HFFc6 (cell line): ENCODE measurements at regions not wholly inside any gene's neighbourhood (a gene's known extent, or its start where the extent isn't known, plus 50 kb on each side); places are given as distances from the start of the nearest gene placed in this dataset.

ENCODE experiments used
- DNase-seq: peaks from one replicate; pipeline ENCODE4 v3.0.0-alpha.2; 2018
- H3K27ac Mint-ChIP-seq: 2 replicates; pipeline ENCODE4 v1.8.0; 2020; ENCODE audit warnings: mild to moderate bottlenecking, mixed read lengths
- H3K27me3 Mint-ChIP-seq: 2 replicates; pipeline ENCODE4 v1.8.0; 2021; ENCODE audit warnings: mild to moderate bottlenecking, moderate library complexity, mixed read lengths; ENCODE audit not compliant: insufficient read depth
- H3K36me3 Mint-ChIP-seq: 2 replicates; pipeline ENCODE4 v1.8.0; 2021; ENCODE audit warnings: low read depth, mixed read lengths
- H3K4me1 Mint-ChIP-seq: 2 replicates; pipeline ENCODE4 v1.8.0; 2020; ENCODE audit warnings: low read depth, mixed read lengths
- H3K4me3 Mint-ChIP-seq: 2 replicates; pipeline ENCODE4 v1.8.0; 2020; ENCODE audit warnings: mild to moderate bottlenecking, moderate library complexity, mixed read lengths
- H3K9me3 Mint-ChIP-seq: 2 replicates; pipeline ENCODE4 v1.8.0; 2020; ENCODE audit warnings: mild to moderate bottlenecking, mixed read lengths
- CTCF ChIP-seq: fragments of 200-600 bp; sonication (generic); IDR thresholded peaks from 2 replicates; pipeline ENCODE4 v1.5.0; 2021; ENCODE audit warnings: antibody characterized with exemption, mild to moderate bottlenecking

GRCh38 chr4:127446427-127446885, 186.3 kb upstream of the INTU start:
- Mint-ChIP-seq H3K27ac (no peak overlapping the region), H3K36me3 (no peaks in the 10 kb centered on the region), H3K4me1 (no peaks in the 10 kb centered on the region)

GRCh38 chr4:127448986-127449385, 183.8 kb upstream of the INTU start:
- TF ChIP-seq CTCF = no peak
- Mint-ChIP-seq H3K27me3 (no peaks in the 10 kb centered on the region), H3K4me1 (no peaks in the 10 kb centered on the region), H3K9me3 (no peaks in the 10 kb centered on the region), H3K36me3 (no peaks in the 10 kb centered on the region), H3K4me3 (no peak overlapping the region), H3K27ac (no peak overlapping the region)
- no peak for DNase-seq

More at GRCh38 chr4:127446427-127446885, 186.3 kb upstream of the INTU start:
- no peak for TF ChIP-seq CTCF
- no peak for DNase-seq
- no peak overlapping the region for H3K4me3 Mint-ChIP-seq
- no peaks in the 10 kb centered on the region for H3K9me3 Mint-ChIP-seq
- H3K27me3 Mint-ChIP-seq = no peaks in the 10 kb centered on the region; the same call in none of the 2 replicates

GRCh38 chr4:127449449-127449848, 183.3 kb upstream of the INTU start:
- Mint-ChIP-seq H3K27ac (no peak overlapping the region), H3K27me3 (no peaks in the 10 kb centered on the region), H3K4me3 (no peak overlapping the region), H3K36me3 (no peaks in the 10 kb centered on the region), H3K9me3 (no peaks in the 10 kb centered on the region), H3K4me1 (no peaks in the 10 kb centered on the region)
- no peak for DNase-seq
- TF ChIP-seq CTCF = no peak

- TF ChIP-seq CTCF = no peak
- no peaks in the 10 kb centered on the region for H3K9me3 Mint-ChIP-seq
- no peaks in the 10 kb centered on the region for H3K27me3 Mint-ChIP-seq
- no peaks in the 10 kb centered on the region for H3K36me3 Mint-ChIP-seq
- DNase-seq = no peak
- no peaks in the 10 kb centered on the region for H3K4me1 Mint-ChIP-seq
- H3K4me3 Mint-ChIP-seq = no peak overlapping the region
- no peak overlapping the region for H3K27ac Mint-ChIP-seq
Measured at GRCh38 chr4:127450276-127450675, 182.5 kb upstream of the INTU start.

- DNase-seq = no peak
- Mint-ChIP-seq H3K9me3 (peaks cover 8% of the 10 kb centered on the region), H3K4me3 (no peak overlapping the region), H3K4me1 (no peaks in the 10 kb centered on the region), H3K36me3 (no peaks in the 10 kb centered on the region; the same call in 1 of the 2 replicates), H3K27me3 (no peaks in the 10 kb centered on the region; the same call in 1 of the 2 replicates), H3K27ac (no peak overlapping the region)
- no peak for TF ChIP-seq CTCF
Measured at GRCh38 chr4:127463883-127464282, 168.9 kb upstream of the INTU start.

GRCh38 chr4:127469542-127469941, 163.2 kb upstream of the INTU start:
- Mint-ChIP-seq H3K9me3 (peaks cover 11% of the 10 kb centered on the region), H3K4me1 (no peaks in the 10 kb centered on the region), H3K27me3 (no peaks in the 10 kb centered on the region), H3K27ac (no peak overlapping the region), H3K4me3 (no peak overlapping the region), H3K36me3 (no peaks in the 10 kb centered on the region)
- TF ChIP-seq CTCF = no peak
- no peak for DNase-seq
